H9 (cell line): ENCODE measurements at regions not wholly inside any gene's neighbourhood (a gene's known extent, or its start where the extent isn't known, plus 50 kb on each side); places are given as distances from the start of the nearest gene placed in this dataset.

Source experiments
- DNase-seq: peaks from one replicate; pipeline ENCODE4 v3.0.0-alpha.2; 2017
- H2AFZ ChIP-seq: one replicate; pipeline ENCODE4 v1.6.1; 2013; ENCODE audit warnings: mild to moderate bottlenecking, low read length, control low read depth, moderate library complexity
- H2AK5ac ChIP-seq: 2 replicates; pipeline ENCODE4 v1.6.1; 2013; ENCODE audit warnings: low read length, control low read depth, mixed read lengths; ENCODE audit not compliant: insufficient read length
- H2BK120ac ChIP-seq: one replicate; pipeline ENCODE4 v1.6.1; 2013; ENCODE audit warnings: low read depth, mild to moderate bottlenecking, low read length, control low read depth, inconsistent platforms; ENCODE audit not compliant: poor library complexity, severe bottlenecking
- H2BK12ac ChIP-seq: 2 replicates; pipeline ENCODE4 v1.6.1; 2013; ENCODE audit warnings: low read length, control low read depth, mixed read lengths, low read depth; ENCODE audit not compliant: insufficient read length
- H2BK15ac ChIP-seq: 2 replicates; pipeline ENCODE4 v1.6.1; 2013; ENCODE audit warnings: low read depth, low read length, control low read depth
- H2BK20ac ChIP-seq: one replicate; pipeline ENCODE4 v1.6.1; 2013; ENCODE audit warnings: low read depth, mild to moderate bottlenecking, low read length, control low read depth, inconsistent platforms; ENCODE audit not compliant: poor library complexity, severe bottlenecking
- H2BK5ac ChIP-seq: 2 replicates; pipeline ENCODE4 v1.6.1; 2013; ENCODE audit warnings: low read length, control low read depth, mixed read lengths; ENCODE audit not compliant: insufficient read length
- H3K14ac ChIP-seq: 2 replicates; pipeline ENCODE4 v1.6.1; 2013; ENCODE audit warnings: low read length, control low read depth; ENCODE audit not compliant: insufficient read depth
- H3K18ac ChIP-seq: 2 replicates; pipeline ENCODE4 v1.6.1; 2013; ENCODE audit warnings: low read depth, mild to moderate bottlenecking, mixed read lengths, low read length, control low read depth; ENCODE audit not compliant: insufficient read length
- H3K23ac ChIP-seq: 2 replicates; pipeline ENCODE4 v1.6.1; 2013; ENCODE audit warnings: low read length, control low read depth, mixed read lengths, low read depth; ENCODE audit not compliant: insufficient read length
- H3K23me2 ChIP-seq: 2 replicates; pipeline ENCODE4 v1.6.1; 2013; ENCODE audit warnings: low read depth, mild to moderate bottlenecking, mixed read lengths, low read length, control low read depth; ENCODE audit not compliant: insufficient read length, poor library complexity, severe bottlenecking
- H3K27ac ChIP-seq: 2 replicates; pipeline ENCODE4 v1.5.1; 2013; ENCODE audit warnings: low read length, control low read depth, mixed read lengths, low read depth; ENCODE audit not compliant: insufficient read length
- H3K27me3 ChIP-seq: 2 replicates; pipeline ENCODE4 v1.6.1; 2013; ENCODE audit warnings: low read length, control low read depth, inconsistent platforms; ENCODE audit not compliant: insufficient read depth
- H3K4ac ChIP-seq: 2 replicates; pipeline ENCODE4 v1.6.1; 2013; ENCODE audit warnings: low read depth, mild to moderate bottlenecking, control low read depth, inconsistent platforms, low read length, moderate library complexity
- H3K4me1 ChIP-seq: 2 replicates; pipeline ENCODE4 v1.6.1; 2013; ENCODE audit warnings: low read length, control low read depth, inconsistent platforms; ENCODE audit not compliant: insufficient read depth
- H3K4me2 ChIP-seq: 2 replicates; pipeline ENCODE4 v1.6.1; 2013; ENCODE audit warnings: low read length, control low read depth, mixed read lengths; ENCODE audit not compliant: insufficient read length, insufficient read depth
- H3K56ac ChIP-seq: 2 replicates; pipeline ENCODE4 v1.6.1; 2013; ENCODE audit warnings: low read depth, mild to moderate bottlenecking, mixed read lengths, low read length, control low read depth; ENCODE audit not compliant: insufficient read length
- H3K79me1 ChIP-seq: 2 replicates; pipeline ENCODE4 v1.6.1; 2013; ENCODE audit warnings: low read depth, mild to moderate bottlenecking, moderate library complexity, low read length, control low read depth, inconsistent platforms; ENCODE audit not compliant: insufficient read depth, poor library complexity, severe bottlenecking
- H3K79me2 ChIP-seq: 2 replicates; pipeline ENCODE4 v1.6.1; 2013; ENCODE audit warnings: low read length, control low read depth, inconsistent platforms; ENCODE audit not compliant: insufficient read depth
- H3K9ac ChIP-seq: 2 replicates; pipeline ENCODE4 v1.6.1; 2013; ENCODE audit warnings: low read length, control low read depth, mixed read lengths; ENCODE audit not compliant: insufficient read length; ENCODE audit errors: extremely low read depth
- H3K9me3 ChIP-seq: one replicate; pipeline ENCODE4 v1.6.1; 2013; ENCODE audit warnings: low read depth, low read length, inconsistent platforms; ENCODE audit not compliant: control insufficient read depth
- H3T11ph ChIP-seq: one replicate; pipeline ENCODE4 v1.6.1; 2013; ENCODE audit warnings: mild to moderate bottlenecking, low read length, control low read depth, inconsistent platforms
- H4K20me1 ChIP-seq: one replicate; pipeline ENCODE4 v1.6.1; 2013; ENCODE audit not compliant: control insufficient read depth, insufficient read length, insufficient read depth
- H4K5ac ChIP-seq: 2 replicates; pipeline ENCODE4 v1.6.1; 2013; ENCODE audit warnings: low read depth, mild to moderate bottlenecking, mixed read lengths, low read length, control low read depth; ENCODE audit not compliant: insufficient read length
- H4K8ac ChIP-seq: replicated peaks from 2 replicates; pipeline ENCODE4 v1.6.1; 2013; ENCODE audit warnings: low read length, control low read depth, mixed read lengths, low read depth; ENCODE audit not compliant: insufficient read length
- H4K91ac ChIP-seq: 2 replicates; pipeline ENCODE4 v1.6.1; 2013; ENCODE audit warnings: low read depth, mild to moderate bottlenecking, moderate library complexity, mixed read lengths, low read length, control low read depth; ENCODE audit not compliant: insufficient read length
- H3K27ac Mint-ChIP-seq, 3 experiments: 2 replicates in 2 of 3; 3 replicates in 1 of 3; pipeline ENCODE4 v1.8.0; 2020 to 2021; ENCODE audit warnings: mixed read lengths in 3 of 3, mild to moderate bottlenecking in 1 of 3, moderate library complexity in 1 of 3
- H3K27me3 Mint-ChIP-seq: 2 replicates; pipeline ENCODE4 v1.8.0; 2021; ENCODE audit warnings: low read depth, mild to moderate bottlenecking, moderate library complexity, mixed read lengths
- H3K36me3 Mint-ChIP-seq, 3 experiments: 2 replicates in 2 of 3; 3 replicates in 1 of 3; pipeline ENCODE4 v1.8.0; 2020 to 2021; ENCODE audit warnings: low read depth in 3 of 3, mixed read lengths in 3 of 3; ENCODE audit not compliant: insufficient read depth in 1 of 3
- H3K4me1 Mint-ChIP-seq, 2 experiments: 2 replicates each; pipeline ENCODE4 v1.8.0; 2020; ENCODE audit warnings: mixed read lengths in 2 of 2
- H3K4me3 Mint-ChIP-seq, 2 experiments: 2 replicates in 1 of 2; 3 replicates in 1 of 2; pipeline ENCODE4 v1.8.0; 2020 to 2021; ENCODE audit warnings: mild to moderate bottlenecking in 2 of 2, mixed read lengths in 2 of 2, moderate library complexity in 1 of 2
- H3K9me3 Mint-ChIP-seq, 2 experiments: 2 replicates in 1 of 2; 3 replicates in 1 of 2; pipeline ENCODE4 v1.8.0; 2020; ENCODE audit warnings: mild to moderate bottlenecking in 2 of 2, mixed read lengths in 2 of 2, moderate library complexity in 1 of 2
- CTCF ChIP-seq: fragments of 200-600 bp; sonication (generic); conservative IDR thresholded peaks from 3 replicates; pipeline ENCODE4 v1.8.0; 2021; ENCODE audit warnings: antibody characterized with exemption, mild to moderate bottlenecking
- WGBS: extraction: QIAGEN DNeasy Blood & Tissue Kit; methylation state at CpG from one replicate; pipeline ENCODE4 v1.1.7; 2013; ENCODE audit warnings: missing lambda C conversion rate, low lambda C conversion rate, mixed read lengths; ENCODE audit not compliant: insufficient read length; ENCODE audit errors: extremely low coverage; 5-methylcytosine and 5-hydroxymethylcytosine counted together

- Histone ChIP-seq H3K4me1 (no peaks in the 10 kb centered on the region), H4K91ac (no peak overlapping the region), H3K23ac (no peak overlapping the region), H3K23me2 (no peaks in the 10 kb centered on the region), H3K14ac (no peak overlapping the region), H3K9me3 (no peaks in the 10 kb centered on the region), H4K20me1 (no peaks in the 10 kb centered on the region), H3K56ac (no peak overlapping the region), H2BK15ac (no peak overlapping the region), H4K8ac (no peak overlapping the region), H2BK12ac (no peak overlapping the region), H2BK20ac (no peak overlapping the region), H3K4ac (no peak overlapping the region), H3K4me2 (no peak overlapping the region), H3K27me3 (no peaks in the 10 kb centered on the region), H2AFZ (no peak overlapping the region), H3K79me1 (no peaks in the 10 kb centered on the region), H3K79me2 (no peaks in the 10 kb centered on the region), H3K9ac (no peak overlapping the region), H4K5ac (no peak overlapping the region), H3T11ph (no peak overlapping the region), H3K18ac (no peak overlapping the region), H2BK5ac (no peak overlapping the region), H3K27ac (no peak overlapping the region), H2AK5ac (no peak overlapping the region), H2BK120ac (no peak overlapping the region)
- no CpG with 5 or more reads among the region's 4 CpGs for WGBS
- H3K27me3 Mint-ChIP-seq: no peaks in the 10 kb centered on the region; the same call in 1 of the 2 replicates
- TF ChIP-seq CTCF: no peak
- no peak overlapping the region; a peak in 1 of 7 replicates for H3K27ac Mint-ChIP-seq
- H3K9me3 Mint-ChIP-seq: no peaks in the 10 kb centered on the region
- H3K4me3 Mint-ChIP-seq: no peak overlapping the region
- no peaks in the 10 kb centered on the region for H3K4me1 Mint-ChIP-seq
- no peaks in the 10 kb centered on the region for H3K36me3 Mint-ChIP-seq
- no peak for DNase-seq
These were observed 202.8 kb upstream of the PRSS1 start for GRCh38 chr7:142546452-142546851.
